ENCODE measurements at regions not wholly inside any gene's neighbourhood (a gene's known extent, or its start where the extent isn't known, plus 50 kb on each side); places are given as distances from the start of the nearest gene placed in this dataset.

- TF ChIP-seq TAF1 (IDR thresholded peaks at IDR 0.05; ENCODE audit: borderline replicate concordance, insufficient read depth, low read length) (no peak), REST (IDR thresholded peaks at IDR 0.05; ENCODE audit: insufficient read depth in 1 of 2, low read depth in 2 of 2, low read length in 2 of 2) (no peak), POLR2AphosphoS5 (IDR thresholded peaks at IDR 0.05; ENCODE audit: low read depth, low read length) (no peak), SIN3A (IDR thresholded peaks at IDR 0.05; ENCODE audit: borderline replicate concordance, insufficient read depth, low read length) (no peak)
Observed at GRCh38 chr15:81747482-81747881, 298.3 kb downstream of the MEX3B start.

All from PFSK-1 (cell line).